ENCODE measurements at regions not wholly inside any gene's neighbourhood (a gene's known extent, or its start where the extent isn't known, plus 50 kb on each side); places are given as distances from the start of the nearest gene placed in this dataset.
"Not testable (repeated sequence)": the region's sequence is repeated elsewhere in the genome, so short reads cannot be mapped to it uniquely, and the experiment has no call there.

GRCh38 chrX:51001733-51002632 is 91.4 kb downstream of the BMP15 start:
- not testable (repeated sequence) for H2AFZ ChIP-seq (ENCODE audit: low read depth, low read length); H3K4me1 ChIP-seq (ENCODE audit: insufficient read depth, low read length); H3K27me3 ChIP-seq (ENCODE audit: insufficient read depth, low read length, poor library complexity); H3K9ac ChIP-seq (ENCODE audit: low read depth, low read length); H3K4me3 ChIP-seq (ENCODE audit: low read depth in 1 of 2, low read length in 2 of 2); H3K9me3 ChIP-seq (ENCODE audit: insufficient read depth, low read length, severe bottlenecking); H3K36me3 ChIP-seq (ENCODE audit: insufficient read depth, low read length); H3K4me2 ChIP-seq (ENCODE audit: insufficient read depth, low read length); ATAC-seq (ENCODE audit: insufficient read depth, low read depth); H3K27ac ChIP-seq (ENCODE audit: low read length); H3K79me2 ChIP-seq (ENCODE audit: insufficient read depth, low read length); DNase-seq; H4K20me1 ChIP-seq (ENCODE audit: insufficient read depth, low read length)

GRCh38 chrX:51006064-51006463 is 95.5 kb downstream of the BMP15 start:
- H3K27me3 ChIP-seq (ENCODE audit: insufficient read depth, low read length, poor library complexity), result no peaks in the 10 kb centered on the region
- no peak overlapping the region for H2AFZ ChIP-seq (ENCODE audit: low read depth, low read length)
- no peaks in the 10 kb centered on the region for H3K9me3 ChIP-seq (ENCODE audit: insufficient read depth, low read length, severe bottlenecking)
- no peaks in the 10 kb centered on the region for H4K20me1 ChIP-seq (ENCODE audit: insufficient read depth, low read length)
- H3K4me3 ChIP-seq (ENCODE audit: low read depth in 1 of 2, low read length in 2 of 2), result no peak overlapping the region
- TF ChIP-seq EZH2 (IDR thresholded peaks at IDR 0.05; ENCODE audit: borderline replicate concordance, low read depth, low read length, severe bottlenecking) (no peak), CTCF (IDR thresholded peaks at IDR 0.05; ENCODE audit: borderline replicate concordance, extremely low read depth, low read length, poor library complexity, severe bottlenecking) (no peak)
- H3K4me2 ChIP-seq (ENCODE audit: insufficient read depth, low read length), result no peak overlapping the region
- ATAC-seq (ENCODE audit: insufficient read depth, low read depth) (no peak), DNase-seq (no peak)
- H3K27ac ChIP-seq (ENCODE audit: low read length), result no peak overlapping the region
- H3K79me2 ChIP-seq (ENCODE audit: insufficient read depth, low read length), result no peaks in the 10 kb centered on the region
- H3K4me1 ChIP-seq (ENCODE audit: insufficient read depth, low read length), result no peaks in the 10 kb centered on the region
- H3K36me3 ChIP-seq (ENCODE audit: insufficient read depth, low read length), result no peaks in the 10 kb centered on the region
- no peak overlapping the region for H3K9ac ChIP-seq (ENCODE audit: low read depth, low read length)

GRCh38 chrX:51024106-51024696 is 113.7 kb downstream of the BMP15 start:
- H3K27me3 ChIP-seq (ENCODE audit: insufficient read depth, low read length, poor library complexity), result no peaks in the 10 kb centered on the region
- ATAC-seq (ENCODE audit: insufficient read depth, low read depth) (no peak), DNase-seq (no peak)
- no peak overlapping the region for H3K27ac ChIP-seq (ENCODE audit: low read length)
- no peak for TF ChIP-seq EZH2 (IDR thresholded peaks at IDR 0.05; ENCODE audit: borderline replicate concordance, low read depth, low read length, severe bottlenecking)
- no peak for TF ChIP-seq CTCF (IDR thresholded peaks at IDR 0.05; ENCODE audit: borderline replicate concordance, extremely low read depth, low read length, poor library complexity, severe bottlenecking)
- no peak overlapping the region for H2AFZ ChIP-seq (ENCODE audit: low read depth, low read length)
- no peak overlapping the region for H3K9ac ChIP-seq (ENCODE audit: low read depth, low read length)
- H3K4me3 ChIP-seq (ENCODE audit: low read depth in 1 of 2, low read length in 2 of 2), result no peak overlapping the region
- H3K4me1 ChIP-seq (ENCODE audit: insufficient read depth, low read length), result no peaks in the 10 kb centered on the region
- H3K4me2 ChIP-seq (ENCODE audit: insufficient read depth, low read length), result no peak overlapping the region
- H4K20me1 ChIP-seq (ENCODE audit: insufficient read depth, low read length), result no peaks in the 10 kb centered on the region
- no peaks in the 10 kb centered on the region for H3K79me2 ChIP-seq (ENCODE audit: insufficient read depth, low read length)
- no peaks in the 10 kb centered on the region for H3K36me3 ChIP-seq (ENCODE audit: insufficient read depth, low read length)
- H3K9me3 ChIP-seq (ENCODE audit: insufficient read depth, low read length, severe bottlenecking), result no peaks in the 10 kb centered on the region

GRCh38 chrX:51026862-51027261 is 116.3 kb downstream of the BMP15 start:
- H2AFZ ChIP-seq (ENCODE audit: low read depth, low read length), result no peak overlapping the region
- H3K79me2 ChIP-seq (ENCODE audit: insufficient read depth, low read length), result no peaks in the 10 kb centered on the region
- H3K36me3 ChIP-seq (ENCODE audit: insufficient read depth, low read length), result no peaks in the 10 kb centered on the region
- TF ChIP-seq CTCF (IDR thresholded peaks at IDR 0.05; ENCODE audit: borderline replicate concordance, extremely low read depth, low read length, poor library complexity, severe bottlenecking) (no peak), EZH2 (IDR thresholded peaks at IDR 0.05; ENCODE audit: borderline replicate concordance, low read depth, low read length, severe bottlenecking) (no peak)
- no peaks in the 10 kb centered on the region for H3K4me1 ChIP-seq (ENCODE audit: insufficient read depth, low read length)
- H3K27ac ChIP-seq (ENCODE audit: low read length), result no peak overlapping the region
- H3K4me3 ChIP-seq (ENCODE audit: low read depth in 1 of 2, low read length in 2 of 2), result no peak overlapping the region
- no peaks in the 10 kb centered on the region for H3K9me3 ChIP-seq (ENCODE audit: insufficient read depth, low read length, severe bottlenecking)
- no peaks in the 10 kb centered on the region for H3K27me3 ChIP-seq (ENCODE audit: insufficient read depth, low read length, poor library complexity)
- DNase-seq (no peak), ATAC-seq (ENCODE audit: insufficient read depth, low read depth) (no peak)
- H3K9ac ChIP-seq (ENCODE audit: low read depth, low read length), result no peak overlapping the region
- H4K20me1 ChIP-seq (ENCODE audit: insufficient read depth, low read length), result no peaks in the 10 kb centered on the region
- no peak overlapping the region for H3K4me2 ChIP-seq (ENCODE audit: insufficient read depth, low read length)

Measured in DND-41 (cell line).